Stomach (tissue), 4 donors: ENCODE measurements at regions not wholly inside any gene's neighbourhood (a gene's known extent, or its start where the extent isn't known, plus 50 kb on each side); places are given as distances from the start of the nearest gene placed in this dataset.

Experiments
- POLR2AphosphoS5 ChIP-seq, 3 donors: sonication (generic); formaldehyde crosslinking; IDR thresholded peaks; one replicate each; pipeline ENCODE4 v1.6.1; 2016; ENCODE audit warnings: antibody characterized with exemption in 3 of 3
- TF ChIP-seq, protein P1 (sequence below), 7 experiments: fragments of 450-650 bp in 4 of 7; fragments of 200-600 bp in 3 of 7; sonication (generic) in 3 of 7; IDR thresholded peaks; one replicate each; pipeline ENCODE4 v1.5.1; 2016 to 2019; ENCODE audit warnings: antibody characterized with exemption in 7 of 7, control low read depth in 2 of 7, mild to moderate bottlenecking in 1 of 7

DNA sequence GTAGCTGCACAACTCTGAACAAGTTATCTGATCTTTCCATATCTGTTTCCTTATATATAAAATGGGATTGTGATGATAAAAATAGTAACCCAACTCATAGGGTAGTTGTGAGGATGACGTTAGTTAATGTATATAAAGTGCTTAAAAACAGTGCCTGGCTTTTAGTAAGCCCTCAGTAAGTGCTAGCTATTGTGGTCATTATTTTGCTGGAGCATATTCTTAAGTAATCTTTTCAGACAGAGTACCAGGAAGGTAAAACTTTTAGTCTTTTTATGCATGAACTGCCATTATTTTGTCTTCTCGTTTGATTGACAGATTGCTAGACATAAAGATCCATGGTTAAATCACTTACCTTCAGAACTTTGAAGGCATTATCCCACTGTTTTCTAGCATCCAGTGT lies 62.5 kb upstream of the SIM2 start:
- no peak for TF ChIP-seq POLR2AphosphoS5 (IDR thresholded peaks at IDR 0.05)
- TF ChIP-seq, protein P1, sequence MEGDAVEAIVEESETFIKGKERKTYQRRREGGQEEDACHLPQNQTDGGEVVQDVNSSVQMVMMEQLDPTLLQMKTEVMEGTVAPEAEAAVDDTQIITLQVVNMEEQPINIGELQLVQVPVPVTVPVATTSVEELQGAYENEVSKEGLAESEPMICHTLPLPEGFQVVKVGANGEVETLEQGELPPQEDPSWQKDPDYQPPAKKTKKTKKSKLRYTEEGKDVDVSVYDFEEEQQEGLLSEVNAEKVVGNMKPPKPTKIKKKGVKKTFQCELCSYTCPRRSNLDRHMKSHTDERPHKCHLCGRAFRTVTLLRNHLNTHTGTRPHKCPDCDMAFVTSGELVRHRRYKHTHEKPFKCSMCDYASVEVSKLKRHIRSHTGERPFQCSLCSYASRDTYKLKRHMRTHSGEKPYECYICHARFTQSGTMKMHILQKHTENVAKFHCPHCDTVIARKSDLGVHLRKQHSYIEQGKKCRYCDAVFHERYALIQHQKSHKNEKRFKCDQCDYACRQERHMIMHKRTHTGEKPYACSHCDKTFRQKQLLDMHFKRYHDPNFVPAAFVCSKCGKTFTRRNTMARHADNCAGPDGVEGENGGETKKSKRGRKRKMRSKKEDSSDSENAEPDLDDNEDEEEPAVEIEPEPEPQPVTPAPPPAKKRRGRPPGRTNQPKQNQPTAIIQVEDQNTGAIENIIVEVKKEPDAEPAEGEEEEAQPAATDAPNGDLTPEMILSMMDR (IDR thresholded peaks at IDR 0.05) = no peak
